NCI-H1694 treated with DMSO at 0.1 percent for 48 hours (cell line): ENCODE measurements at regions not wholly inside any gene's neighbourhood (a gene's known extent, or its start where the extent isn't known, plus 50 kb on each side); places are given as distances from the start of the nearest gene placed in this dataset.
"Not testable (repeated sequence)": the region's sequence is repeated elsewhere in the genome, so short reads cannot be mapped to it uniquely, and the experiment has no call there.

ENCODE experiments used
- DNase-seq: peaks from one replicate; lab custom pipeline; 2025; lab: John Stamatoyannopoulos, UW

DNA sequence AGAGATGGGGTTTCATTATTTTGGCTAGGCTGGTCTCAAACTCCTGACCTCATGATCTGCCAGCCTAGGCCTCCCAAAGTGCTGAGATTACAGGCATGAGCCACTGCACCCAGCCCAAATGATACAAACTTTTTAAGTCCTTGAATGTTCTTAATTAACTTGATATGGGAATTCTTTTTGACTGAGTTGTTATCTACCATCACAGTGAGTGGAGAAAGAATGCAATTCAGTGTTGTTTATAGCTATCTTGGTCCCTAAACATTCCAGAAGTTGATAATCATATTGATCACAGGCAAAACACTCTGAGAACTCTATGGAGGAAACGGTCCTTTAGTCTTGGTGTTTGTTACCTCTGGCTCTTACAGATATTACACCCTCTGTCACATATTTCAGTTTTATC lies 1072.5 kb downstream of the SUCLG1 start:
- no peak for DNase-seq

DNA sequence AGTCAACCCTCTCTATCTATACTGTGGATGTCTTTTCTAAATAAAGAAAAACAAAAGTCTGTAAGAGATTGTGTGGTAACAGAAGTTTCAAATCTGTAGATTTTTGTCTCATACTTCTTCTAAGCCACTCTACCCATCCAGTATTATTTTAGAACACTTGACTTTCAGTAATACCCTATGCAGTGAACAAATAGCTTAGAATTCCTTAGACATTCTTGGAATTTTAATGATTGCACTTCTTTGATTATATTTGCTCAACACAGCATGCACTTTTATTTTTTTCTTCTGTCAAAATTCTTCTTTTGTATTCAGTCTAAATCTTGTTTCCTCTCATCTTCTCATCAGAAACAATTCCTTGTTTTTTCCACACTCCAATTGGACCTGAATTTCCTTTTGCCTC lies 1080.2 kb downstream of the SUCLG1 start:
- DNase-seq: no peak

DNA sequence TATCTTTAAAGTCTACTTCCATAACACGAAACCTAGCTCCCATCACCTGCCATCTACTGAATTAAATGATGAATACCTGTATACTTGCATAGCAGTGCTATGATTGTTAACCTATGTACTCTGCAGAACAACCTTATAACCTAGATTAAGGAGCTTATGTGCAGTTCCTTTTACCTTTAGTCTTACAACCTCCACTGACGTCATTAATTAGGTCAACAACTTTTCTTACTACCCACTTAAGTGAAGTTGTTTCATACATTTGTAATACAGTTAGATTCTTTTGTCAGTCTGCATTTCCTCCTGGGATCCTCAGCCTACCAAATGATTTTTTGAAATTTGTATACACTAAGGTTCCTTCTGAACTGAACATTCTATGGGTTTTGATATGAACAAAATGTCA lies 1082.3 kb downstream of the SUCLG1 start:
- no peak for DNase-seq

DNA sequence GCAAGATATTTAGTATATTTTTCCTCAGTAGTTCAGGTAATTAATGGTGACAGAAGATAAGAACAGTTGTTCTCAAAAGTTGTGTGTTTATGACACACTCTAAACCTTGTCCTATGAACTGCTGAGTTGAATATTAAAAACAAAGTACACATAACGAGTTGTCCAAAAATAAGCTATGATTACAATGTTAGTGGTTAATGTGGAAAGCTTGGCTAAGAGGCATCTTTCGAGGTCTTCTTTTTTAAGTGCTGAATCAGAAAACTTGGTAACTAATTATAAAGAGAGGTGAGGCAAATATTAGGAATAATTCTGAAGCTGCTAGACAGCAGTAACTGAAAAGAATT lies 1088.7 kb downstream of the SUCLG1 start:
- no peak for DNase-seq

DNA sequence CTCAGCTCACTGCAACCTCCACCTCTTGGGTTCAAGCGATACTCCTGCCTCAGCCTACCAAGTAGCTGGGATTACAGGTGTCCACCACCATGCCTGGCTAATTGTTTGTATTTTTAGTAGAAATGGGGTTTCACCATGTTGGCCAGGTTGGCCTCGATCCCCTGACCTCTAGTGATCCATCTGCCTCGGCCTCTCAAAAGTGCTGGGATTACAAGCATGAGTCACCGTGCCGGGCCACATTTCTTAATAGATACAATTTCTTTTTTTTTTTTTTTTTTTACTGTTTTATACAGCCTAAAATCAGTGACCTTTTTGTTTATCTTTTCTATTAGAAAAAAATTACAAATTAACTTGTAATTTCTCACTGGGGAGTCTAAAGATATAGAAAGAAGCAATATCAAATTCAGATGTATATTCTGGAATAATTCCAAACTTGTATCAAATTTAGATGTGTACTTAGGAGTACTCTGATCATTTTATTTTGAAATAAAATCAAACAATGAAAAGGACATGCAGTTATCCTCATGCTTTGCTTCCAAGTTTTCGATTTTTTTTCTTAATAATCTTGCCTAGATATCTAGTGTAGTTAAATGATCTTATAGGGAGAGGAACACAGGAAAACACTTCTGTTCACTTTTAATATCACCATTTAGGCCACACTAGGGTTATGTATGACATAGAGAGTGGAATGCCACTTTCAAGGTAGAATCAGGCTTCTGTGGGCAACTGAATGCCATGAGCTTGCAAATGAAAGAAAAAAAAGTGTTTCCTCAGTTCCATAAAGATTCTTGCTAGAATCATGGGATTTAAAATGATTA lies 1089.3 kb downstream of the SUCLG1 start:
- no peak for DNase-seq

DNA sequence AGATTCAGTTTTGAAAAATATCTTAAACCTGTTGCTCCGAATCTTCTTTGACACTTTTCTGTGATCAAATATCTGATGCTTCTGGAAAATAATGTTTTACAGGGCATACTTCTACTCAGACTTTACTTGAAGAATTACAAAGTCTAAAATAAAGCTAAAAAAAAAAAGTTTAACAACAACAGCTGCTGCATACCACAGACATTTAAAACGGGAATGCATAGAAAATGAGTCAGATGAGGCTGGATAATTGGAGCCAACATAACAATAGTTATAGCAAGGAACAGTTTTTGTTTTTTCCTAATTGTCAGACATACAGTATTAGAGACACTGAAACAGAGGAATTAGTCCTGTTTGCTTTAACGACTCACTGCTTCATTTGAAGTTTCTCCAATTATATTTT lies 1090.2 kb downstream of the SUCLG1 start:
- DNase-seq: no peak

DNA sequence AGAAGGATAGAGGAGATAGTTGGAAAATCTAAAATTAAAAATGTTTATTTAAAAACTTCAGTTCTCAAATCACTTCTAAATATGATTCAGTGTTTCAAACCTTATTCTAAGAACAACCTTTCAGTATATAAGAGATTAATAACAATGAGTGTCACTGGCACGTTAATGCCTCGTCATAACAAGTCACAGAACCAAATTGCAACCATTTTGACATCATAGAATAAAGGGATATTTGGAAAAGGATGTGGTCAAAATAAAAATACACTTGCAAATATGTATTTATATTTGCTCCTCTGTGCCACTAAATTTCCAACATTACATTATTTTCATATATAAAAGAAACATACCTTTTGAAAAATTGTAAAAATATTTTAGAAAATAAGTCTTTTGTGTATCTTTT lies 1090.6 kb downstream of the SUCLG1 start:
- no peak for DNase-seq

DNA sequence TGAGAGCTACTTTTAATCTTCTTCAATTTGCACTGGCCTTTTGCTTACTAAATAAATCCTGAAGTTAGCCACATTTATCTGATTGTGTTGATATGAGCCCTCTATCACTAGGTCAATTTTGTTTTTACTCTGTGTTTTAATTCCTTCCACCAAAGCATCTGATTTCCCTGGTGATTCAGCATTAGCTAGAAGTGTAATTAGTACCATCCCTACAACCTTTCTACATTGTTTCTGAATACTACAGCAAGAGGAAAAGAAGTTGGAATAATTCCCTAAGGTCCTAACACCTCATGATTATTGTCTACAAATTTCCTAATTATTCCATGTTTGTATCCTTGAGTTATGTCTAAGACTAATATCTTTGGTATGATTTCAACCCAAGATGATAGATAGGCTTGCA lies 1093.6 kb downstream of the SUCLG1 start:
- DNase-seq: no peak

DNA sequence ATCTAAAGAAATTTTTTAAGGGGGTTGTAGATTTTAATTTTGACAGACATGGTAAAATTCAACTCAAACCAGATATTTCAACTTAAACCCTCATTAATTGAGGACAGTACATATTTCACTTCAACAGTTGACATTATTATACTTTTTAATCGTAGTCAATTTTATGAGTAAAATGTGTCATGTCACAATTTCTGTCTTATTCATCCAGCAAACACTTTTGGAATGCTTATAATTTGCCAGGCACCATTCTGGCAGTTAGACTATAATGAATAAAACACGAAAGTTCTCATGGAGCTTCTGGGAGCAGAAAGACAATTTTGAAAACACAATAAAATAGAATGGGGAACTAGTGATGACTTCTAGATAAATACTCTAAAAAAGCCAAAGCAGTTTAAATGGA lies 1094.8 kb downstream of the SUCLG1 start:
- DNase-seq: no peak

DNA sequence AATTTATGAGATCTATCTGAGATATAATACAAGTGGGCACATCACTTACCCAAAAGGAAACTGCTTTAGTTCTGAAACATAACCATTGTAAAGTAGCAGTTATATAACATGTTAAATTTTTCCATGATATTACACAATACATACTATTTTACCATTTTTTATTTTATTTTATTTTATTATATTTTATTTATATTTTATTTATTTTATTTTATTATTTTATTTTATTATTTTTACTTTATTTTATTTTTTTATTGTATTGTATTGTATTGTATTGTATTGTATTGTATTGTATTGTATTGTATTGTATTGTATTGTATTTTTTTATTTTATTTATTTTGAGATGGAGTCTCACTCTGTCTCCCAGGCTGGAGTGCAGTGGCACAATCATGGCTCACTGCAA lies 1095.9 kb downstream of the SUCLG1 start:
- DNase-seq: not testable (repeated sequence)

DNA sequence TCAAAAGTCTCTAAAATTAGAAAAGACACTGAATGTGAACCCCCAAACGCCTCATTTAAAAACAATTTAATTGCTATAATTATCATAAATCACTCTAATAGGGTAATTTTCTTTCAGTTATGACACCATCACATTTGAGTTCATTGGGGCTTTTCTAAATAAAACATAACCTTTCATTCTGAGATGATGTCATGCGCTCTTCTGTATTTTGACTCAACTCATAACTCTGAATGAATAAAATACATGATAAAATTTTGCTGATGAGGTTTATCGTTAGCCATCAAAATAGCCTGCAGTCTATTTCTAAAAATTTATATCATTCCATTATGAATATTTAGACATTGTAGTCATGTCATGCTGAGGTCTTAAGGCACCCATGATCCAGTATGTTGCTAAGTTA lies 1099.7 kb downstream of the SUCLG1 start:
- no peak for DNase-seq

DNA sequence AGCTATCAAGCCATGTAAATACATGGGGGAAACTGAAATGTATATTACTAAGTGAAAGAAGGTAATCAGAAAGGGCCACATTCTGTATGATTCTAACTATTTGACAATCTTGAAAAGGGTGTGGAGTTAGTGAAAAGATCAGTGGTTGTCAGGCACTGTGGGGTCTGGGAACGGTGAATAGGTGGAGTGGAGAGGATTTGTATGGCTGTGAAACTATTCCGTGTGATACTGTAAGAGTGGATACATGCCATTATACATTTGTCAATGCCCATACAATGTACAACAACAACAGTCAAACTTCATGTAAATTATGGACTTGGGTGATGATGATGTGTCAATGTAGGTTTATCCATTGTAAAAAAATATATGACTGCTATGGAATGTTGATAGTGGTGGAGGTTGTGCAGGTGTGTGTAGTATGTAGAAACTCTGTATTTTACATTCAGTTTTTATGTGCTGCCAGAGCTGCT lies 1116.2 kb downstream of the SUCLG1 start:
- peak; percentile 15 for DNase-seq

DNA sequence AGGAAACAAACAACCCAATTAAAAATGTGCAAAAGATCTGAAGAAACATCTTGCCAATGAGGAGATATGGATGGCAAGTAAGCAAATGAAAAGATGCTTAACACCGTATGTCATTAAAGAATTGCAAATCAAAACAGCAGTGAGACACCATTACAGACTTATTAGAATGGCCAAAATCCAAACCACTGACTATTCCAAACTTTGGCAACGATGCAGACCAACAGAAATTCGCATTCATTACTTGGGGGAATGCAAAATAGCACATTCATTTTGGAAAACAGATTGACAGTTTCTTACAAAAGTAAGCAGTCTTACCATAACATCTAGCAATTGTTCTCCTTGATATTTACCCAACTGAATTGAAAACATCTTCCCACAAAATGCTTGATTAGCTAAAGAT lies 1118.7 kb downstream of the SUCLG1 start:
- DNase-seq: peak; percentile 9

DNA sequence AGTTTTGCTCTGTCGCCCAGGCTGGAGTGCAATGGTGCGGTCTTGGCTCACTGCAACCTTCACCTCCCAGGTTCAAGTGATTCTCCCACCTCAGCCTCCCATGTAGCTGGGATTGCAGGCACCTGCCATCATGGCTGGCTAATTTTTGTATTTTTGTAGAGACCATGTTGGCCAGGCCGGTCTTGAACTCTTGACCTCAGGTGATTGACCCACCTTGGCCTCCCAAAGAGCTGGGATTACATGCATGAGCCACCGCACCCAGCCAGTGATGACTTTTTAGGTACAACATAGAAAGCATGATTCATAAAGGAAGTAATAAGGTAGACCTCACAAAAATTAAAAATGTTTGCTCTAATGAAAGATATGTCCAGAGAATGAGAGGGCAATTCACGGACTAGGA lies 1119.1 kb downstream of the SUCLG1 start:
- DNase-seq: not testable (repeated sequence)

DNA sequence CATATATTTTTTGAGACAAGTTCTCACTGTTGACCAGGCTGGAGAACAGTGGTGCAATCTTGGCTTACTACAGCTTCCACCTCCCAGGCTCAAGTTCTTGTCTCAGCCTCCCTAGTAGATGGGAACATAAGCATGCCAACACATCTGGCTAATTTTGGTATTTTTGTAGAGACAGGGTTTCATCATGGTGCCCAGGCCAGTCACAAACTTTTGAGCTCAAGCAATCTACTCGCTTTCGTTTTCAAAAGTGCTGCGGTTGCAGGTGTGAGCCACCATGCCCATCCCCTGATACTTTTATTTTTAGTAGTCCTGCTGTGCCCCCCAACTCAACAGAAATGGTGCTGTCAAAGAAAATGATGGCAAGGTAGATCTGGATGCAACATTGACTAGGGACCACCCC lies 1127.3 kb downstream of the SUCLG1 start:
- no peak for DNase-seq

DNA sequence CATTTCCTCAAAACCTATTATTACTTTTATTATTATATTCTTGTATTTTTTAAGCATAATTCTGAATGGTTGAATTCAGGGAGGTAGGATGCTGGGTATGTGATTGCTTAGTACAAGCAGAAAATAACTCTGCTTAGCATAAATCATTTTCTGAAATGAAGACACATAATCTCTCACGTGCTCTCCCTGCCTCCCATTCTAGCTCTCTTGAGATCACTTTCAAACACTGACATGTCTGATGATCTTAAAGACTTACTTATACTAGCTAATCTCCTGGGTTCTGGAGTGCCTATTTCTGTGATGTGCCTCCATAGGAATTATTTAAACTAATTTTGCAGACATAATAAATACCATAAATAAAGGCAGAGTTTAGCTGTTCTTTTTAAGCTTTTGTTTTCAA lies 1136.0 kb downstream of the SUCLG1 start:
- DNase-seq: no peak

DNA sequence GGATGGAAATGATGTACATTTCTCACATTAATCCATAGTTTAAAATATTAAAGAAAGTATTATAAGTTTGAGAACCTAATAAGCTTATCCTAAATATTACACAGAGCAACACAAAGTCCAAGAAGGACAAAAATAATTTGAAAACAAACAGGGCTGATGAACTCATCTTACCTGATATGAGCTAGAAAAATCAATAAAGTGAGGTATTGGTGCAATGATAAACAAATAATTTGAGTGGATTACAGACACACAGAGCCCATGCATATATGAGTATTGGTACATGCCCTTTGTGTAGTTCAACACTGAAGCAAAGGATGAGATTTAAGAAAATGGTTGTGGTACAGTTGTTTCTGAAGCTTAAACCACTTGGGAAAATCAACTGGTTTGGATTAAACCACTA lies 1139.0 kb downstream of the SUCLG1 start:
- no peak for DNase-seq

DNA sequence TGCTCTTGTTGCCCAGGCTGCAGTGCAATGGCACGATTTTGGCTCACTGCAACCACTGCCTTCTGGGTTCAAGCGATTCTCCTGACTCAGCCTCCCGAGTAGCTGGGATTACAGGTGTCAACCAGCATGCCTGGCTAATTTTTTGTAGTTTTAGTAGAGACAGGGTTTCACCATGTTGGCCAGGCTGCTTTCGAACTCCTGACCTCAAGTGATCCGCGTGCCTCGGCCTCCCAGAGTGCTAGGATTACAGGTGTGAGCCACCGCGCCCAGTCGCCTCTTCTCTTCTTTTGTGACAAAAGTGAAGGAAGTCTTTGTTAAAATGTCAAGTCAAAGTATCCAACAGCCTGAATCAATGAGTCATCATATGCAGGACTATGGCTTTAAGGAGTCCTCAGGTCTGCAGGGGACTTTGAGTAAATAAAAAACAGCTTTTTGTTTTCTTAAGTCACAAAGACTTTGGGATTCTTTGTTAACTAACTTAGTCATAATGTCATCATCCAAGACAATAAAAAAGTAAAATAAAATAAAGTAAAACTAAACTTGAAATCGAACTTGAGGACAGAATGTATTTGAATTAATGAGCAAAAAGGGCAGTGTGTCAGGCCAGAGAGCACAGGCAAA lies 1153.2 kb downstream of the SUCLG1 start:
- DNase-seq: no peak

DNA sequence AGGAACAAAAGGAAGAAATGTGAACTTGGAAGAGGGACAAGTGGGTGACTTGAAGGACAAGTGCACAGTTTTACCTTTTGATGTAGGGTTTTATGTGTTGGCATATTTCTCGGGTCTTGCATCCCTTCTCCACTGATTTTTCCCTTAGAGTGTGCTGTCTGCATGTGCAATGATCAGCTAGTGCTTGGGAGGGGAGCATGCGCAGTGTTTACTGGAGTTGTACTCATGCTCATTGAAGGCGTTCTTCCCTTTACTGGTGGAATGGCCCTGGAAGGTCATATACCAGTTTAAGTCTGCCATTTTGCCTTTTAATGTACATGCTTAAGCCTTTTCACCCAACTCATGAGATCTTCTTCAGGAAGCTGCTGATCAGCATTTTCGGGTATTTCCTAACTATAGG lies 1168.0 kb downstream of the SUCLG1 start:
- DNase-seq: no peak

DNA sequence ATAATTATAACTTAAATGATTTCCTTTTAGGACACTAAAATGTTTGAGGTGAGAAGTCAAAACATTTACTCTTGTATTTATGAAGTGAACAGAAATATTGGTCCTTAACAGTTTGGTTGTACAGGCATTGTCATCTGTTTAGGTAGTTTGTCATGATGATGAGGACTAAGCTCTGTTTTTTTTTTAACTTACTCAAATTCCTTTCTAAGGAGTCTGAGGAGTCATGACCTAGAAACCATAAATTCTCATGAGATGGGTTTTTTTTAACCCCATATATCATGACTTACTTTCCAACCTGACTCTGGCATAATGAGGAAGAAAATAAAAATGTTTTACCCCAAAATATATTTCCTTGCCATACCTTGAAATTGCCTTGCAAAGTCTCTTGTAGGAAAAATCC lies 1176.2 kb downstream of the SUCLG1 start:
- no peak for DNase-seq

DNA sequence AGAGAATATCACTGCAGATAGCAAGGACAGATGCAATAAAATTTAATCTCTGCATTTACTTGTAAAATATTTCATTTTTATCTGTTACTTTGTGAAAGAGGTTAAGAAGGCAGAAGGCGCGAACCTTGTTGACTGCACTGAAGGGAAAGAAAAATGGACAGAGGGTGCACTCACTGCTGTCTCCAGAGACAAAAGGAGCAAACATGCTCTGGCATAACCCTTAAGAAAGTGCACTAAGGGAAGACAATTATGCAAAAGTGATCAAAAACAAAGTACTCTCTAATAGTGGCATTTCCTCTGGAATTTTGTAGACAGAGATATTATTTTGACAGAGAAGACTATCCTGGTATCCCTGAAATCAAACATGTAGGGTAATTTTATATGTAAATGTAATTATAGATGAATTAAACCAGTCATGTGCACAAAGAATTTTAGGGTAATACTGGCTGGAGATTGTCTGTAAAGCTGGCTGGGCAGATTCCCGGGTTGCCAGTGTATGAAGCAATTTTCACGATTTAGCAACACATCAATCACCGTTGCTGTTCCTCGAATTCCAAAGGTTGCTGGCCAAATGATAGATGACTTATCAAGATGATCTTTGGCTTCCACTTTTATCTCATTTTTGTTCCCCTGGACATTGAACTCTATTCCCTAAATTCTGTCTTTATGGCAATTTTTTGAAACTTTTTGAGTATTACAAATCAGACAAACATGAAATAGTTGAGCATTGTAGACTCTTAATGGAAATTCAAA lies 1176.9 kb downstream of the SUCLG1 start:
- no peak for DNase-seq

DNA sequence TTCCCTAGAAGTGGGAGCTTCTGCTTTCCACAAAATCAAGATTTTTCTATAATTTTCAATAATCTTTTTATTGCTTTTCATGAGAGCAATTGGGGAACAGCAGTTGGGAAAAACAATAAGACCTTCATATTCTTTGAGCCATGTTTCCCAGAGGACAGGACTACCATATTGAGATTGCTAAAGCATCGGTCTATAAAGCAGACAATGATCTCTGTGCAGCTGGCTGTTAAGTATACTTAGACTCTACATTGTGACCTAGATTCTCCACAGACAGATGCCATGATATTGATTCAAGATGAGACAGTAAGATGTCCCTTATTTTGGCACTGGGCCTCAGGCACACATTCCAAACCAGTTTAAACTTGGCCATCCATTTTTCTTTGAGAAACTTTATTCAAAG lies 1178.7 kb downstream of the SUCLG1 start:
- DNase-seq: no peak

DNA sequence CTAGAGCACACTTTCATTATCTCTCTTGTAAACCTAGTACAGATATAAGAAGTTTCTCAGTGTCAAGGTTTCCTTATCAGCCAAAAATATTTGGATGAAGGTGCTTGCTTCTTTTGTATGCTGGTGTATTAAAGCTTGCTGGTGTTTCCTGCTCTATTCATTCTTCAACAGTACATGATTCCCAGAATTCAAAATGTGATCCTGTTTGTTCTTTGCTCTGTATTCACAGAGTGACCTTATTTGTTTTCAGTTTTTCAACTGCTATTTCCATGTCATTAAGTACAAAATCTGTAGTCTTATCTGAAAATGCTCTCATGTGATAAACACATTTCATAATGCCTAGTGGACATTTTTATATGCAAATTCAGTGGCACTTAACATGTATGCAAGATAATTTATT lies 1185.8 kb downstream of the SUCLG1 start:
- DNase-seq: no peak
